ENCODE measurements at regions not wholly inside any gene's neighbourhood (a gene's known extent, or its start where the extent isn't known, plus 50 kb on each side); places are given as distances from the start of the nearest gene placed in this dataset.
"Not testable (repeated sequence)": the region's sequence is repeated elsewhere in the genome, so short reads cannot be mapped to it uniquely, and the experiment has no call there.

DNA sequence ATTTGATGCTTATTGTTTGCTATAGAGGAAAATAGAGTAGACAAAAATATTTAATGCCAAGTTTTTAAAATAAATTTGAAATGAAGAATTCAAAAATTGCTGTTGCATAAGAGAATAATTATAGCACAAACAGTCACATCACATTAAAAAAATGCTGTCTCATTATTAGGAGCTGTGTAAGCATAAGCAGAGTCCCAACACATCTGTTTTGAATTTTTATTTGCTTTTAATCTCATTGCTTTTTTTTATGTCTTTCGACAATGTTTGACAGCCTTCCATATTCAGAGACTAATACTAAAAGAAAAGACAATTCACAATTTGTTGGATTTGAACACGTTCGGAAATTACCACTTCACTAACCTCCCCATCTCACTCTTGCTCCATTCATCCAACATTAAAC lies 143.5 kb downstream of the TFPI2 start:
- DNase-seq (ENCODE audit: low read depth in 2 of 2) = no peak

DNA sequence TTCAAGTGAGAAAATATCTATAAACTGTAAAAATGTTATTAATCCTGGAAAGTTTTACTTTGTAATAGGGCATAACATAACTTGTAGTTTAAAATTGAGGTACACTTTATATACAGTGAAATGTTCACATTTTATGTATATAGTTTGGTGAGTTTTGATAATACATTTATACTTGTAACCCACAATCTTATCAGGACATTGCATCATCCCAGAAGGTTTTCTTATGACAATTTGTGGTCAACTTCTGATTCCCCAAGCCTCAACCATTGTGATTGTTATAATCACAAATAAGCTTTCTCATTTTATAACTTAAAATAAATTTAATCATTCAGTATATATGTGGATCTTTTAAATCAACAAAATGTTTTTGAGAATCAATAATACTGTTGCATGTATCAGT lies 151.1 kb downstream of the TFPI2 start:
- no peak for DNase-seq (ENCODE audit: low read depth in 2 of 2)

DNA sequence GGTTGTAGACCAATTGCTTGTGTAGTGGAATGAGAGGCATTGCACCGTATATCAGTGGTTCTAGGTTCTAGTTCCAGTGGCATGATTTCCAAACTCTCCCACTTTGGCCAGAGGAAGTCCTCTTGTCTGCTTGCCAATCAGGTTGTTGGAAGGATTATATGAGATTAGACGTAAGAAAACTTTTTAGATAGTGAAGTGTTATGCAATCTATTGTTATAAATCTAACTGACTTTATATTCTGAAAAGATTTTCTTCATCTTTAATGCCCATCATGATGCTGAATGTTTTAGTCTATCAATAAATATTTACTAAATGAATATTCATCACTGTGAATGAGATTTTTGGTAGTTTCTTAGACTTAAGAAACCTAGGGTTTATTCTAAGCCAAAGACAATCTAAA lies 152.6 kb downstream of the TFPI2 start:
- DNase-seq (ENCODE audit: low read depth in 2 of 2) = no peak

DNA sequence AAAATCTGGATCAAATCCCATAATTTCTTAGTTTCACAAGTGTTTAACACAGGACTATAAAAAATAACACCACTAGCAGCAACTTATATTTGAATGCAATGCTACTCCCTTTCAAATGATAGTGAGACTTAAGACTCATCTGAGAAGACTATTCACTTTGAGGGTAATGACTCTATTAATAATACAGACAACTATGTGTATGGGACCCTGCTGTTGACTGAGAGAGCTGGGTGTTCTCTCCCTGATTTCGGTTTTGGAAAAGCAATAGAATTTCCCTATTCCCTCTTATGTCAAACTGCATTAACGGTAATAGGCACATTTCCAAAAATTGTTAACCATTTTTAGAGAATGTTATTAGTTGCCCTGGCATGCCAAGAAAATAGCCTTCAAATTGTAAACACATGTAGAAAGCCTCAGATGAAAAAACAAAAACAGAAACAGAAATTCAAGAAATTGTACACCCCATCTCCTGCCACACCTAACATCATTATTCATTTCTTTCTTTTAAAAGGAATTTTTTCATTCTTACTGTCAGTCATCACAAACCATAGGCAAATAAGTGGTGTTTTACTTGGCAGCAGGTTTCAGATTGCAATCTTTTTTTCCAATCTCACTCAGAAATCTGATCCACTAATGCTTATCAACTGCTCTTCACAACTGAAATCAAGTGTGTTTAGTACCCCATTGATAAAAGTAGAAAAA lies 153.7 kb downstream of the TFPI2 start:
- no peak for DNase-seq (ENCODE audit: low read depth in 2 of 2)

DNA sequence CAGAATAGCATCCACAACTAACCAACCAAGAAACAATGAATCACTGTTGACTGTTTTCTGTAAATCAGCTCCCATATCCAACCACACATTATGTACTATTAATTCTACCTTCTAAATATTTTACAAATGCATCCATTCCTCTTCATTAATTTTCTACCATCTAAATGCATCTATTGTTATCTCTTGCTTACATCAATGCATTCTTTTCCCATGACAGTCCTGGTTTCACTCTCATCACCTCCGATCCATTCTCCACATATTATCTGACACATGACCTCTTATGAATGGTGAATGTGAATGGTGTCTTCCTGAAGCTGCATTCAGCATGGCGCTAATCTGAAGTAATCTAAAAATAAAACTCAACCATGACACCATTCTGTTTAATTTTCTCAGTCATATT lies 153.8 kb upstream of the CALCR start:
- DNase-seq (ENCODE audit: low read depth in 2 of 2) = no peak

DNA sequence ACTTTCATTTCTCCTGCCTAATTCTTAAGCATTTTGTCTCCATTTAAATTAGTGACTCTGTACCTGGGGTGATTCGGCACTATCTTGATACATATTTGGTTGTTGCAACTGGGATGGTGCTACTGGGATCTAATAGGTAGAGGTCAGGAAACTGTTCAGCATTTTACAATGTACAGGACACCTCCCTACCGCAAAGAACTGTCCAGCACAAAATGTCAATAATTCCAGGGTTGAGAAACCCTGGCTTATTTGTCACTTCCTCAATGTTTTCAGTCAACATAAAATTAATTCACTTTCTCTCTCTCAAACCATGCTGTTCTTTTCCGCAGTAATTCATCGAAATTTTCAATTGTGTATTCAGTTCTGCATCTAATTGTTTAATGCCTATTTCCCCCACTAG lies 151.4 kb upstream of the CALCR start:
- DNase-seq (ENCODE audit: low read depth in 2 of 2) = no peak

DNA sequence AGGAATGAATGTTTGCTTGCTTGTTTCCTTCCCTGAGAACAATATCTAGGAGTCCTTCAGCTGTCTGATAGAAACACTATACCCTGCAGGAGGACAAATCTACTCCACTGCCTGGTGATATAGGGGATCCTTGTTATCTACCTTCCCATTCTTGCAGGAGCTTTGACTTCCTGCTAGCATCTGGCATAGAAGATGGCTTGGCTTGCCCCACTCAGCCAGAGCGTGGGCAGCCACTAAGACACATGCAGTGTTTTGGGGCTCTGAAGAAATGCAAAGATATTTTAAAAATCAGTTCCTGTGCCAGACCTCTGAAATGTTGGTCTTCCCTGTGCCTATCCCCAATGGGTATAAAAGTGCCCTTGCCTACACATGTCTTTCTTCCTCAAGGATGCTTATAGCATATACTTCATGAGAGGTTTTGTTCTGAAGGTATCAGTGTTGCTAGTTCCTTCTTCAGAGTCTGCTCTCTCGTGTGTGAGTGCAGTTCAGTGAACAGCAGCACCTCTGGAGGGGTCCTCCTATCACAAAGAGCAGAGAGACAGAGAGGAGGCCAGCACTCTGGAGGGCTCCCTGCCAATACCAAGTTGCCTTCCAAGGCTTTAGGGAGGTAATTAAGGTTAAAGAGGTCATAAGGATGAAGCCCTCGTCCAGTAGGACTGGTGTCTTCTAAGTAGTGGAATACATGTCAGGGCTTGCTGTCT lies 149.1 kb upstream of the CALCR start:
- DNase-seq (ENCODE audit: low read depth in 2 of 2) = no peak

DNA sequence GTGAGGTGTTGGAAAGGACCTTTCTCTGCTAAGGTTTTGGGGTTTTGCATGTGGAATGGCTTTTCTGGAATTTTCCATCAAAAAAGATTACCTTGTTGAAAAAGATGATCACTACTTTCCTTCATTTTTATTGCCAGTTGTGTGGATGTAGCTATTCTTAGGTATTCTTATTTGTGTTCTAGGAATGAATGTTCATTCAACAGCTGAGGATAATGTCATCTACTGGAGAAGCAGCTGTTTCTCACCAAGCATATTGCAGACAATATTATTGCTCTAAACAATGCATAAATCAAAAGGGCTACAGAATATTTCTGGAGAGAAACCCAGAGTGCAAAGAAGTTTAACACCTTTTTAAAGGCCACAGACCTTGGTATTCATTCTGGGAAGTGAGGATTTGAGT lies 145.6 kb upstream of the CALCR start:
- DNase-seq (ENCODE audit: low read depth in 2 of 2) = no peak

DNA sequence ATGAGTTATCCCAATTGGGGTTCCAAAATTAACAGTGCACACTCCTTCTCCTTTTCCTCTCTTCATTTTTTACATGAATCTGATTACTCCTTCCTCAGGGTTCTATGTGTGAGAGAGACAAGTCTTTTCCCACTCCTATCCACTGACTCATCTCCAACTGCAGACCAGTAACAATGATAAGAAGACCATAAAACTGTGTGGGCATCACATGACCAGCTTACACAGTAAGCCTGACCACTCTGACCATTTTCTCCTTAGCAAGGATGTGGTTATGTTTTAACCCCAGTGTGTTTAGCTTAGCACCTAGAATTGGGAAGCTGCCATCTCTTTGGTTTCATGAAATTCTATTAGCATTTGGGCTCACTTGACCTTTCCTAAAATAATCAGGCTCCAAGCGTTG lies 145.0 kb upstream of the CALCR start:
- no peak for DNase-seq (ENCODE audit: low read depth in 2 of 2)

DNA sequence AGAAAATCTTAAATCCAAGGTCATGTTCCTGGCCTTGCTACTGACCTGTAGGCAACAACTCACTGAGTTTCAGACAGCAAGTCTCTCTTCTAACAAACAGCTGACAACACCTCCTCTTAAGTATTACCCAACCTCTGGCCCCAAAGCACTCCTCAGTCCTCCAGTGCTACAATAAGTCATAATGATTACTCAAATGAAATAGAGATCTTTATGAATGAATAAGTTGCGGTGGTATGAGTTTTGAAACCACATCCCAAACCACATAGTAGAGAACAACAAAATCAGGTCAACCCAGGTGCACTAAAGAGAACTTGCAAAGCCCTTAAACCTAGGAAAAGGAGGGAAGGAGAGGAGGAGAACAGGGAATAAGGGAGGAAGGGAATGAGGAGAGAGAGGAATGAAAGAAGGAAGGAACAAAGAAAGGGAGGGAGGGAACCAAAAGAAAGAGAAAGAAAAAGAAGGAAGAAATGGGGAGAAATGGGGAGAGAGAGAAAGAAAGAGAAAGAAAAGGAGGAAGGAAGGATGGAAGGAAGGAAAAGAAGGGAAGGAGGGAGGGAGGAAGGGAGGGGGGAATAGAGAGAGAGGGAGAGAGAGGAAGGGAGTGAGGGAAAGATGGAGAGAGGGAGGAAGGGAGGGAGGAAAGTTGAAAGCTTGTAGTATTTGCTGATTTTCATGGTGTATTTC lies 142.8 kb upstream of the CALCR start:
- DNase-seq (ENCODE audit: low read depth in 2 of 2) = no peak

DNA sequence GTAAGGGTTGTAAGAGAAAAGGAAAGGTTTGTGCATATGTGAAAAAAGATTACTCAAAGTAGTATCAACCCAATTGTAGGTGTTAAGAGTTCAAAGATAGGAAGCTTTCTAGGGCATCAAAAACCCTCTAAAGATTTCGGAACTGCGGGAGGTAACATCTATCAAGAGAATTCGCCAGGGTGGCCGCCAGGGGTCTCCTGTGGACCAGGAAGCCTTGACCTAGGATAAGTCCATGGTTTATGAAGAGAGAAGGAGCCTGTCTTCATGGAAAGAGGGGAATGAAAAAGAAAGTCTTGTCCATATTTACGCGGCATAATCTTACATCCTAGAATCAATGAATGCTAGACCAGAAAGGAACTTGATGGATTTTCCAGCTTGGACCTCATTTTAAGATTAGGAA lies 140.7 kb upstream of the CALCR start:
- peak in 1 of 2 donors; percentile 6 for DNase-seq (ENCODE audit: low read depth in 2 of 2)

DNA sequence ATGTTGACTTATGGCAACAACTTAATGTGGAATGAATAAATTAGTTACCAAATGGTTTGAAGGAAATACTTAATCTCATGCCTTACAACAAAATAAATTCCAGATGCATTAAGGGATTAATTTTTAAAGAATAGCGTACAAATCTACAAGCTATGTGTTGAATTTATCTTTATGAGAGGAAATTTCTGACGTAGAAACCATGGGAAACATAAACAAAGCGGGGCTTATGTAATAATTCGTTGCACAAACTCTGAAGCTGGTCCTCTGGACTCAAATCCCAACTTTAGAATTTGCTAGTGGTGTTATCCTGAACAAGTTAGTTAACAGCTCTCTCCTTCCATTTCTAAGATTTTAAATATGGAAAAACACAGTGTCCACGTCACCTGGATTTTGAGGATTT lies 137.4 kb upstream of the CALCR start:
- DNase-seq (ENCODE audit: low read depth in 2 of 2) = no peak

DNA sequence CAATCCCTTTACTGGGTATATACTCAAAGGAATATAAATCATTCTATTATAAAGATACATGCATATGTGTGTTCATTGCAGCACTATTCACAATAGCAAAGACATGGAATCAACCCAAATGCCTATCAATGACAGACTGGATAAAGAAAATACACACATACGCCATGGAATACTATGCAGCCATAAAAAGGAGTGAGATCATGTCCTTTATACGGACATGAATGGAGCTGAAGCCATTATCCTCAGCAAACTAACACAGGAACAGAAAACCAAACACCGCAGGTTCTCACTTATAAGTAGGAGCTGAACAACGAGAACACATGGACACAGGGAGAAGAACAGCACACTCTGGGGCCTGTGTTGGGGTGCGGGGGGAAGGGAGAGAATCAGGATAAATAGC lies 133.7 kb upstream of the CALCR start:
- DNase-seq (ENCODE audit: low read depth in 2 of 2) = not testable (repeated sequence)

DNA sequence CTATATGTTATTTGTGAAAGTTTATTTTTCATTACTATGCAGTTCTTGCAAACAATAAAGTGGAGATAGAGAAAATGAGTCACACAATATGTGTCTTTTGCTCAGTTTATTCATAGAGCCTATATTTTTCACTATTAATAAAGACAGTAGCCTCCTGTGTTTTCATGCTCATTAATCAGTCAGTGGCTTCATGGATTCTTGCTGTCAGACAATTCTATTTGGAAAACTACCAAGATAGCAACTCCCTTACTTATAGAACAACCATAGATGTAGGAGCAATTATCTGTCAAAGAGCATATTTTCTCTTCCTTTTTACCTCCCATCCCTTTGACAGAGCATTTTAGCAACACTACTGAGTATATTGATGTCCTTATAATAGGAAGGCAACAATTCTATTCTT lies 132.7 kb upstream of the CALCR start:
- DNase-seq (ENCODE audit: low read depth in 2 of 2) = no peak

DNA sequence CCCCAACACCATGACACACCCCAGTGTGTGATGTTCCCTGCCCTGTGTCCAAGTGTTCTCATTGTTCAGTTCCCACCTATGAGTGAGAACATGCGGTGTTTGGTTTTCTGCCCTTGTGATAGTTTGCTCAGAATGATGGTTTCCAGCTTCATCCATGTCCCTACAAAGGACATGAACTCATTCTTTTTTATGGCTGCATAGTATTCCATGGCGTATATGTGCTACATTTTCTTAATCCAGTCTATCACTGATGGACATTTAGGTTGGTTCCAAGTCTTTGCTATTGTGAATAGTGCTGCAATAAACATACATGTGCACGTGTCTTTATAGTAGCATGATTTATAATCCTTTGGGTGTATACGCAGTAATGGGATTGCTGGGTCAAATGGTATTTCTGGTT lies 131.6 kb upstream of the CALCR start:
- not testable (repeated sequence) for DNase-seq (ENCODE audit: low read depth in 2 of 2)

DNA sequence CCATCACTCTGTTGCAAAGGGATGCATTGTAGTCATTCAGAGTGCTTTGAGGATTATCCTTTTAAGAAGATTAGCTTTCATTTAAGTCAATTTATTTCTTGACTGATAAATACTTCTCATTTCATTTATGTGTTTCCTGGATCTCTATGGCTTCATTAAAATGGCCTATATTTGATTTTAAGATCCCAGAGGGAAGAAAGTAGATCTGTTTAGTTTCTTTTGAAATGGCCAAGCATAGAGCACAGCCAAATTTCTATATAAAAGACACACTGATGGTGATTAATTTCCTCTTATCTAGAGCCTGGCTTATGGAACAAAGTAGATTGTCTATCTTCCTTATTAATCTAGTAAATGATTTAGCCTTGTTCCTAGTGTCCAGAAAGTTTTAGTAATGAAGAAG lies 129.7 kb upstream of the CALCR start:
- no peak for DNase-seq (ENCODE audit: low read depth in 2 of 2)

DNA sequence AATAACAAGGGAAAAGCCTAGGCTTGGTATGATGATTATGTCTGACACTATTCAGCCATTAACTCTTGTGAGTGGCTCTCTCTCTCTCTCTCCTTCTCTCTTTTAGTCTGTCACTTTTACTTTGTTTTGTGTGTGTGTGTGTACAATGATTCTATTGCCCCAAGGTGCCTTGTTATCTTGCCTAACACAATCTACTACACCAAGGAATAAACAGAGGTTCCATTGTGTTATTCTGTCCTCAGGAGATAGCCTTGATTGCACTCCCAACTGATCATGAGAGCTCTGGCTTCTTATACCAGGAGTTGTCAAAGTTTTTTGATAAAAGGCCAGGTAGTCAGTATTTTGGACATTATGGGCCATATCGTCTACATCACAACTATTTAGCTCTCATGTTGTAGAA lies 123.4 kb upstream of the CALCR start:
- no peak for DNase-seq (ENCODE audit: low read depth in 2 of 2)

DNA sequence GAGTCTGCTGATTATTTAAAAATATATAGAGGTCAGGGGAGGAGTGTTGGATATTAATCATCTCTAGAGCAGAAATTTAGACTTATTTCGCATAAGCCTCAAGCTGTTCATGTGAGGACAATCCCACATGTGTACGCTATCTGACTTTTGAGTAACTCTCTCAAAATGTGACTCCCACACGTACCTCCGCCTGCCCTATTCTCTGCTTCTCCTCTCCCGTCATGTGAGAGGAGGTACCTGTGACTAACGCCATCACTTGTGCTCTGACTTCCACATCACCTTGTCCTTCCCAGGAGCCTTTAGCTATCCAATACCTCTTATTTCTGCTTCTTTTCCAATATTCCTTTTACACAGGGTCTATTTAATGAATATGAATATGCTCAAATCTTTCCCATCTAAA lies 119.3 kb upstream of the CALCR start:
- no peak for DNase-seq (ENCODE audit: low read depth in 2 of 2)

DNA sequence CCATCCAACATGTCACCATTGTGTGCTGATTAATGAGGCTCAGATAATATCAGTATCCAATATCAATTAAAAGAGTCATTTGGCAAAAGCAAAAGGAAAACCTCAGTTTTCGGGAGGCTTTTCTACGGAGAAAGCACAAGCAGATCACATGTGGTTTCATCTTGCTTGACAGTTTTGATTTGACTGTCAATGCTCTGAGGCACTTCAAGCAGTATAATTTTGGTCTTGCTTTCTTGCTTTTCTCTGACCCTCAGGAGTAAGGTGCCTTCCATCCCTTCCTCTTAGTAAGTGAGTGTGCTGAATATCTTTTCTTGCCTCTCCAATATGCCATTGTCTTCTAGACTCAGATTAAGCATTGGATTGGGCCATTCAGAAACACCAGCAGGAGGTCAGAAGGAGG lies 115.5 kb upstream of the CALCR start:
- no peak for DNase-seq (ENCODE audit: low read depth in 2 of 2)

DNA sequence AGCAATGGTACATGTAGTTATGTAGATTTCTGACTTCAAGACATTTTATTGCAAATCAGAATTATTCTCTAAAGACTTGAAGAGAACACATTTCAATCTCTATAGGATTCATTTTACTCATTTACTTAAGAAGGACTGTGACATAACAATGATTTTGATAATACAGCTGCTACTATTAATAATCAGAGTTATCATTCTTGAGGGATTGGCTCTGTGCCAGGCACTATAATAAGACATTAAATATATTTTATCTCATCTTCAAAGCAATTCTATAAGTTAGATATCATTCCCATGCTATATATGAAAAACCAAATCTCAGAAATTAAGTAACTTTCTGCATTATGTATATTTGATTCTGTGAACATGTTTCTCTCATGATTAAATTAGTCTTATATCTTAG lies 103.7 kb upstream of the CALCR start:
- no peak for DNase-seq (ENCODE audit: low read depth in 2 of 2)

DNA sequence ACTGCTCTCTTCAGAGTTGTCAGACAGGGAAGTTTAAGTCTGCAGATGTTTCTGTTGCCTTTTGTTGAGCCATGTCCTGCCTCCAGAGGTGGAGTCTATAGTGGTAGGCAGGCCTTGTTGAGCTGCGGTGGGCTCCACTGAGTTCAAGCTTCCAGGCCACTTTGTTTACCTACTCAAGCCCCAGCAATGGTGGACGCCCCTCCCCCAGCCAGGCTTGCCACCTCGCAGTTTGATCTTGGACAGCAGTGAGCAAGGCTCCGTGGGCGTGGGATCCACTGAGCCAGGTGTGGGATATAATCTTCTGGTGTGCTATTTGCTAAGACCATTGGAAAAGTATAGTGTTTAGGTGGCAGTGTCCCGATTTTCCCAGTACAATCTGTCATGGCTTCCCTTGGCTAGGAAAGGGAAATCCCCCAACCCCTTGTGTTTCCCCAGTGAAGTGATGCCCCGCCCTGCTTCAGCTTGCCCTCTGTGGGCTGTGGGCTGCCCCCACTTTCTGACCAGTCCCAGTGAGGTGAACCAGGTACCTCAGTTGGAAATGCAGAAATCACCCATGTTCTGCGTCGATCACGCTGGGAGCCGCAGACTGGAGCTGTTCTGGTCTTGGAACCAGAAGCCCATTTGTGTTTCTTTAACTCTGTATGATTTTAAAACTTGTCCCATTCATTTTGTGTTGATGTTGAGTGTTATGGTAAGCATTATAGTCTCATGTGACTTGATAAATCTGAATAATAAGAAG lies 89.2 kb upstream of the CALCR start:
- DNase-seq (ENCODE audit: low read depth in 2 of 2) = no peak

DNA sequence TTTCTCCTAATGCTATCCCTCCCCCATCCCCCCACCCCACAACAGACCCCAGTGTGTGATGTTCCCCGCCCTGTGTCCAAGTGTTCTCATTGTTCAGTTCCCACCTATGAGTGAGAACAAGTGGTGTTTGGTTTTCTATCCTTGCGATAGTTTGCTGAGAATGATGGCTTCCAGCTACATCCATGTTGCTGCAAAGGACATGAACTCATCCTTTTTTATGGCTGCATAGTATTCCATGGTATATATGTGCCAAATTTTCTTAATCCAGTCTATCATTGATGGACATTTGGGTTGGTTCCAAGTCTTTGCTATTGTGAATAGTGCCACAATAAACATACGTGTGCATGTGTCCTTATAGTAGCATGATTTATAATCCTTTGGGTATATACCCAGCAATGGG lies 83.6 kb upstream of the CALCR start:
- DNase-seq (ENCODE audit: low read depth in 2 of 2) = not testable (repeated sequence)

Data from activated CD4-positive, alpha-beta T cell treated with anti-CD3 and anti-CD28 coated beads for 24 hours (primary cell).